ENCODE measurements at regions not wholly inside any gene's neighbourhood (a gene's known extent, or its start where the extent isn't known, plus 50 kb on each side); places are given as distances from the start of the nearest gene placed in this dataset.
"Not testable (repeated sequence)": the region's sequence is repeated elsewhere in the genome, so short reads cannot be mapped to it uniquely, and the experiment has no call there.

DNA sequence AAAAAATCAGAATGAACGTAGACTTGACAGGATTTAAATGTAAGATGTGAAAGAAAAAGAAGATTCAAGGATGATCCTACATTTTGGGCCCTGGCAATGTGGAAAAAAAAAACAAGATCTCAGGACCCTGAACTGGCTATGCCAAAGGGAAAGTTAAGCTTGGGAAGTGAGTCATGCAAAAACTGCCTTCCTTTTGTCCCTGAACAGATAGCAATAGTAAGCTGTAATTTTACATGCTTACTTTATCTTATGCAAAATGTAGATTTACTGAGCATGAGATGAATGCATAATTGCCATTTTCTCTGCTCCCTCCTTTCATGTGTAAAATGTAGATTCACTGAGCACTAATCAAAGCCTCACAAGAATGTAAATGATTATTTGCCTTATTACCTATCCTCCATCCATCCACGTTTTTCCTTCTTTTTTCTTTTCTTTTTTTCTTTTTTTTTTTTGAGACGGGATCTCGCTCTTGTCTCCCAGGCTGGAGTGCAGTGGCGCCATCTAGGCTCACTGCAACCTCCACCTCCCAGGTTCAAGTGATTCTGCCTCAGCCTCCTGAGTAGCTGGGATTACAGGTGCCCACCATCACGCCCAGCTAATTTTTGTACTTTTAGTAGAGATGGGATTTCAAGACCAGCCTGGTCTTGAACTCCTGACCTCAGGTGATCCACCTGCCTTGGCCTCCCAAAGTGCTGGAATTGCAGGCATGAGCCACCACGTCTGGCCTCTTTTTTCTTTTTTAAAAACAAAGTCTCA is 122.7 kb upstream of the PARD3 start:
- TF ChIP-seq, protein P1, sequence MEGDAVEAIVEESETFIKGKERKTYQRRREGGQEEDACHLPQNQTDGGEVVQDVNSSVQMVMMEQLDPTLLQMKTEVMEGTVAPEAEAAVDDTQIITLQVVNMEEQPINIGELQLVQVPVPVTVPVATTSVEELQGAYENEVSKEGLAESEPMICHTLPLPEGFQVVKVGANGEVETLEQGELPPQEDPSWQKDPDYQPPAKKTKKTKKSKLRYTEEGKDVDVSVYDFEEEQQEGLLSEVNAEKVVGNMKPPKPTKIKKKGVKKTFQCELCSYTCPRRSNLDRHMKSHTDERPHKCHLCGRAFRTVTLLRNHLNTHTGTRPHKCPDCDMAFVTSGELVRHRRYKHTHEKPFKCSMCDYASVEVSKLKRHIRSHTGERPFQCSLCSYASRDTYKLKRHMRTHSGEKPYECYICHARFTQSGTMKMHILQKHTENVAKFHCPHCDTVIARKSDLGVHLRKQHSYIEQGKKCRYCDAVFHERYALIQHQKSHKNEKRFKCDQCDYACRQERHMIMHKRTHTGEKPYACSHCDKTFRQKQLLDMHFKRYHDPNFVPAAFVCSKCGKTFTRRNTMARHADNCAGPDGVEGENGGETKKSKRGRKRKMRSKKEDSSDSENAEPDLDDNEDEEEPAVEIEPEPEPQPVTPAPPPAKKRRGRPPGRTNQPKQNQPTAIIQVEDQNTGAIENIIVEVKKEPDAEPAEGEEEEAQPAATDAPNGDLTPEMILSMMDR (IDR thresholded peaks at IDR 0.05; ENCODE audit: insufficient read depth, low read length) = not testable (repeated sequence)
- TF ChIP-seq POLR2AphosphoS5 (IDR thresholded peaks at IDR 0.05; ENCODE audit: low read depth) = not testable (repeated sequence)
- TF ChIP-seq, protein P2, sequence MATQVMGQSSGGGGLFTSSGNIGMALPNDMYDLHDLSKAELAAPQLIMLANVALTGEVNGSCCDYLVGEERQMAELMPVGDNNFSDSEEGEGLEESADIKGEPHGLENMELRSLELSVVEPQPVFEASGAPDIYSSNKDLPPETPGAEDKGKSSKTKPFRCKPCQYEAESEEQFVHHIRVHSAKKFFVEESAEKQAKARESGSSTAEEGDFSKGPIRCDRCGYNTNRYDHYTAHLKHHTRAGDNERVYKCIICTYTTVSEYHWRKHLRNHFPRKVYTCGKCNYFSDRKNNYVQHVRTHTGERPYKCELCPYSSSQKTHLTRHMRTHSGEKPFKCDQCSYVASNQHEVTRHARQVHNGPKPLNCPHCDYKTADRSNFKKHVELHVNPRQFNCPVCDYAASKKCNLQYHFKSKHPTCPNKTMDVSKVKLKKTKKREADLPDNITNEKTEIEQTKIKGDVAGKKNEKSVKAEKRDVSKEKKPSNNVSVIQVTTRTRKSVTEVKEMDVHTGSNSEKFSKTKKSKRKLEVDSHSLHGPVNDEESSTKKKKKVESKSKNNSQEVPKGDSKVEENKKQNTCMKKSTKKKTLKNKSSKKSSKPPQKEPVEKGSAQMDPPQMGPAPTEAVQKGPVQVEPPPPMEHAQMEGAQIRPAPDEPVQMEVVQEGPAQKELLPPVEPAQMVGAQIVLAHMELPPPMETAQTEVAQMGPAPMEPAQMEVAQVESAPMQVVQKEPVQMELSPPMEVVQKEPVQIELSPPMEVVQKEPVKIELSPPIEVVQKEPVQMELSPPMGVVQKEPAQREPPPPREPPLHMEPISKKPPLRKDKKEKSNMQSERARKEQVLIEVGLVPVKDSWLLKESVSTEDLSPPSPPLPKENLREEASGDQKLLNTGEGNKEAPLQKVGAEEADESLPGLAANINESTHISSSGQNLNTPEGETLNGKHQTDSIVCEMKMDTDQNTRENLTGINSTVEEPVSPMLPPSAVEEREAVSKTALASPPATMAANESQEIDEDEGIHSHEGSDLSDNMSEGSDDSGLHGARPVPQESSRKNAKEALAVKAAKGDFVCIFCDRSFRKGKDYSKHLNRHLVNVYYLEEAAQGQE (IDR thresholded peaks at IDR 0.05; ENCODE audit: insufficient replicate concordance, low read depth) = not testable (repeated sequence)

Measured in HL-60 (cell line).